Upper lobe of left lung (tissue), 4 donors: ENCODE measurements at regions not wholly inside any gene's neighbourhood (a gene's known extent, or its start where the extent isn't known, plus 50 kb on each side); places are given as distances from the start of the nearest gene placed in this dataset.

Source experiments
- EP300 ChIP-seq, 4 donors: sonication (generic); formaldehyde crosslinking; IDR thresholded peaks; one replicate each; pipeline ENCODE4 v1.5.1; 2017; ENCODE audit warnings: antibody characterized with exemption in 4 of 4, control low read depth in 2 of 4
- POLR2A ChIP-seq, 4 donors: fragments of 450-650 bp; IDR thresholded peaks; one replicate each; pipeline ENCODE4 v1.5.1; 2016 to 2017; ENCODE audit warnings: antibody characterized with exemption in 4 of 4, mild to moderate bottlenecking in 2 of 4
- POLR2AphosphoS5 ChIP-seq, 2 donors: sonication (generic); formaldehyde crosslinking; IDR thresholded peaks; one replicate each; pipeline ENCODE4 v1.5.1; 2017; ENCODE audit warnings: antibody characterized with exemption in 2 of 2
- TF ChIP-seq, protein P1 (sequence below), 6 experiments: fragments of 450-650 bp in 4 of 6; fragments of 200-600 bp in 2 of 6; sonication (generic) in 2 of 6; IDR thresholded peaks; one replicate each; pipeline ENCODE4 v1.5.1; 2016 to 2019; ENCODE audit warnings: antibody characterized with exemption in 6 of 6

- TF ChIP-seq, protein P1, sequence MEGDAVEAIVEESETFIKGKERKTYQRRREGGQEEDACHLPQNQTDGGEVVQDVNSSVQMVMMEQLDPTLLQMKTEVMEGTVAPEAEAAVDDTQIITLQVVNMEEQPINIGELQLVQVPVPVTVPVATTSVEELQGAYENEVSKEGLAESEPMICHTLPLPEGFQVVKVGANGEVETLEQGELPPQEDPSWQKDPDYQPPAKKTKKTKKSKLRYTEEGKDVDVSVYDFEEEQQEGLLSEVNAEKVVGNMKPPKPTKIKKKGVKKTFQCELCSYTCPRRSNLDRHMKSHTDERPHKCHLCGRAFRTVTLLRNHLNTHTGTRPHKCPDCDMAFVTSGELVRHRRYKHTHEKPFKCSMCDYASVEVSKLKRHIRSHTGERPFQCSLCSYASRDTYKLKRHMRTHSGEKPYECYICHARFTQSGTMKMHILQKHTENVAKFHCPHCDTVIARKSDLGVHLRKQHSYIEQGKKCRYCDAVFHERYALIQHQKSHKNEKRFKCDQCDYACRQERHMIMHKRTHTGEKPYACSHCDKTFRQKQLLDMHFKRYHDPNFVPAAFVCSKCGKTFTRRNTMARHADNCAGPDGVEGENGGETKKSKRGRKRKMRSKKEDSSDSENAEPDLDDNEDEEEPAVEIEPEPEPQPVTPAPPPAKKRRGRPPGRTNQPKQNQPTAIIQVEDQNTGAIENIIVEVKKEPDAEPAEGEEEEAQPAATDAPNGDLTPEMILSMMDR (IDR thresholded peaks at IDR 0.05) = peak in 1 of 6 experiments; percentile 12
- TF ChIP-seq POLR2A (IDR thresholded peaks at IDR 0.05) (no peak), POLR2AphosphoS5 (IDR thresholded peaks at IDR 0.05) (no peak), EP300 (IDR thresholded peaks at IDR 0.05) (no peak)
These were observed 432.2 kb downstream of the RAB38 start for GRCh38 chr11:87743007-87743406.
